IMR-90 (cell line): ENCODE measurements at regions not wholly inside any gene's neighbourhood (a gene's known extent, or its start where the extent isn't known, plus 50 kb on each side); places are given as distances from the start of the nearest gene placed in this dataset.

ENCODE experiments used
- MXI1 ChIP-seq: IDR thresholded peaks from 2 replicates; pipeline ENCODE4 v1.6.1; 2012; ENCODE audit warnings: low read depth, mild to moderate bottlenecking, low read length, moderate library complexity, borderline replicate concordance
- NFE2L2 ChIP-seq: fragments of 150-350 bp; IDR thresholded peaks from 2 replicates; pipeline ENCODE4 v1.6.1; 2016; ENCODE audit warnings: low read depth, mild to moderate bottlenecking, low read length
- POLR2A ChIP-seq: IDR thresholded peaks from 2 replicates; pipeline ENCODE4 v1.6.1; 2012; ENCODE audit warnings: mild to moderate bottlenecking, low read depth, low read length
- SMC3 ChIP-seq: fragments of 150-350 bp; IDR thresholded peaks from 2 replicates; pipeline ENCODE4 v1.6.1; 2016; ENCODE audit warnings: low read depth, mild to moderate bottlenecking, antibody characterized with exemption, low read length, moderate library complexity
- TF ChIP-seq, protein P1 (sequence below): conservative IDR thresholded peaks from 2 replicates; pipeline ENCODE4 v1.5.1; 2012; ENCODE audit warnings: mild to moderate bottlenecking, low read depth, low read length, improper control_type of control experiment

DNA sequence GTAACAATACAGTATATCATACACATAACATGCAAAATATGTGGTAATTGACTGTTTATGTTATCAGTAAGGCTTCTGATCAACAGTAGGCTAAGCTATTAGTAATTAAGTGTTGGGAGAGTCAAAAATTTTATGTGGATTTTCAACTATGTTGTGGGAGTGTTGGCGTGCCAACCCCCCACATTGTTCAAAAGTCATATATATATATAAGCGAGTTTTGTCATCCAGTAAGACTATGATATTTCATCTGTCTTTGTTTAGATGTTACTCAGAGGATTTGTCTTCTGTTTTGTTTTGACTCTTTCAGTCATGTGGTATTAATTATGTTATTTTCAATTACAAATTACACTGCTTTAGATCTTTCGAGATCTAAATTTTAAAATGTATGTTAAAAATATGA, 51.0 kb upstream of the RAP2B start:
- TF ChIP-seq, protein P1, sequence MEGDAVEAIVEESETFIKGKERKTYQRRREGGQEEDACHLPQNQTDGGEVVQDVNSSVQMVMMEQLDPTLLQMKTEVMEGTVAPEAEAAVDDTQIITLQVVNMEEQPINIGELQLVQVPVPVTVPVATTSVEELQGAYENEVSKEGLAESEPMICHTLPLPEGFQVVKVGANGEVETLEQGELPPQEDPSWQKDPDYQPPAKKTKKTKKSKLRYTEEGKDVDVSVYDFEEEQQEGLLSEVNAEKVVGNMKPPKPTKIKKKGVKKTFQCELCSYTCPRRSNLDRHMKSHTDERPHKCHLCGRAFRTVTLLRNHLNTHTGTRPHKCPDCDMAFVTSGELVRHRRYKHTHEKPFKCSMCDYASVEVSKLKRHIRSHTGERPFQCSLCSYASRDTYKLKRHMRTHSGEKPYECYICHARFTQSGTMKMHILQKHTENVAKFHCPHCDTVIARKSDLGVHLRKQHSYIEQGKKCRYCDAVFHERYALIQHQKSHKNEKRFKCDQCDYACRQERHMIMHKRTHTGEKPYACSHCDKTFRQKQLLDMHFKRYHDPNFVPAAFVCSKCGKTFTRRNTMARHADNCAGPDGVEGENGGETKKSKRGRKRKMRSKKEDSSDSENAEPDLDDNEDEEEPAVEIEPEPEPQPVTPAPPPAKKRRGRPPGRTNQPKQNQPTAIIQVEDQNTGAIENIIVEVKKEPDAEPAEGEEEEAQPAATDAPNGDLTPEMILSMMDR, result no peak
- no peak for TF ChIP-seq SMC3
- TF ChIP-seq NFE2L2, result no peak
- no peak for TF ChIP-seq POLR2A
- TF ChIP-seq MXI1, result no peak
